Ovary (tissue), 7 donors: ENCODE measurements at regions not wholly inside any gene's neighbourhood (a gene's known extent, or its start where the extent isn't known, plus 50 kb on each side); places are given as distances from the start of the nearest gene placed in this dataset.

Experiments used
- DNase-seq, 5 donors: peaks; one replicate each; pipeline ENCODE4 v3.0.0-alpha.2; 2019 to 2020
- H3K27ac ChIP-seq, 2 donors: fragments of 200-600 bp; one replicate each; pipeline versions ENCODE4 v1.5.1 to v1.8.0; 2019 to 2022
- H3K27me3 ChIP-seq: fragments of 200-600 bp; one replicate; pipeline ENCODE4 v1.8.0; 2022
- H3K36me3 ChIP-seq: fragments of 200-600 bp; sonication (generic); one replicate; pipeline ENCODE4 v1.5.1; 2019
- H3K4me1 ChIP-seq: one replicate; pipeline ENCODE4 v1.8.1; 2013; ENCODE audit warnings: mild to moderate bottlenecking, moderate library complexity; ENCODE audit not compliant: insufficient read depth
- H3K4me3 ChIP-seq: fragments of 200-600 bp; sonication (generic); one replicate; pipeline ENCODE4 v1.5.1; 2017
- H3K9me3 ChIP-seq, 2 donors: fragments of 200-600 bp in 1 of 2; sonication (generic) in 1 of 2; one replicate each; pipeline versions ENCODE4 v1.5.1 to v1.8.1; 2013 to 2019; ENCODE audit warnings: mild to moderate bottlenecking in 1 of 2, moderate library complexity in 1 of 2
- CTCF ChIP-seq, 3 donors: fragments of 450-650 bp in 2 of 3; fragments of 200-600 bp in 1 of 3; IDR thresholded peaks; one replicate each; pipeline versions ENCODE4 v1.5.1 to v1.8.0; 2016 to 2022; ENCODE audit warnings: antibody characterized with exemption in 3 of 3, mild to moderate bottlenecking in 1 of 3
- EP300 ChIP-seq: sonication (generic); formaldehyde crosslinking; IDR thresholded peaks from one replicate; pipeline ENCODE4 v1.6.1; 2017; ENCODE audit warnings: antibody characterized with exemption
- POLR2A ChIP-seq: fragments of 450-650 bp; IDR thresholded peaks from one replicate; pipeline ENCODE4 v1.6.1; 2017; ENCODE audit warnings: antibody characterized with exemption, mild to moderate bottlenecking, moderate library complexity
- WGBS, 3 donors: extraction: QIAGEN DNeasy Blood & Tissue Kit in 1 of 3; methylation state at CpG; one replicate each; pipeline versions ENCODE4 v1.1.5 to v1.1.7; 2013 to 2017; 5-methylcytosine and 5-hydroxymethylcytosine counted together
- intact Hi-C, 4 donors: fragments of 100-400 bp; cut with DNase I; formaldehyde crosslinking; loops; one replicate each; pipeline versions ENCODE4 v1.11.0 to v1.15.1; 2022 to 2023
- donor health status: DM: no; HTN: no; CAD: no; lungs with moderate emphysema.
- donor health status: DM: no; HTN: no; CAD: no.
- donor health status: Bipolar disorder and iron deficiency.
- donor health status: DM: no; HTN: no; CAD: no.
- donor health status: DM: yes; HTN: yes; CAD: no.

- TF ChIP-seq CTCF (IDR thresholded peaks at IDR 0.05): no peak
- TF ChIP-seq EP300: no peak
- no peak for TF ChIP-seq POLR2A
- Histone ChIP-seq H3K4me3 (no peak overlapping the region), H3K27me3 (no peaks in the 10 kb centered on the region), H3K36me3 (no peaks in the 10 kb centered on the region), H3K9me3 (no peaks in the 10 kb centered on the region), H3K4me1 (no peaks in the 10 kb centered on the region), H3K27ac (no peak overlapping the region)
- 84 to 86% (median 84%) methylated on average over 6 of the region's 6 CpGs for WGBS, 3 donors
- intact Hi-C loops: no loop called here
- no peak for DNase-seq
These were observed 136.3 kb downstream of the RPIA start for GRCh38 chr2:88827821-88828220.

GRCh38 chr2:88828397-88829137, 137.1 kb downstream of the RPIA start:
- intact Hi-C loops: no loop called here
- no peaks in the 10 kb centered on the region for H3K36me3 ChIP-seq

GRCh38 chr2:88829607-88830463, 138.4 kb downstream of the RPIA start:
- no peak for DNase-seq
- no peak overlapping the region for H3K4me3 ChIP-seq
- no peaks in the 10 kb centered on the region for H3K36me3 ChIP-seq
- no peaks in the 10 kb centered on the region for H3K27me3 ChIP-seq
- WGBS, 3 donors: 44 to 54% (median 48%) methylated on average over 5 of the region's 5 CpGs
- TF ChIP-seq EP300 (no peak), CTCF (IDR thresholded peaks at IDR 0.05) (no peak), POLR2A (no peak)
- no peak overlapping the region for H3K27ac ChIP-seq
- intact Hi-C loops: no loop called here
- H3K9me3 ChIP-seq: no peaks in the 10 kb centered on the region
- H3K4me1 ChIP-seq: no peaks in the 10 kb centered on the region

More at GRCh38 chr2:88828397-88829137, 137.1 kb downstream of the RPIA start:
- 34 to 51% (median 49%) methylated on average over 13 of the region's 13 CpGs for WGBS, 3 donors
- Histone ChIP-seq H3K27ac (no peak overlapping the region), H3K9me3 (no peaks in the 10 kb centered on the region), H3K4me1 (no peaks in the 10 kb centered on the region), H3K4me3 (no peak overlapping the region), H3K27me3 (no peaks in the 10 kb centered on the region)
- TF ChIP-seq POLR2A (no peak), EP300 (no peak), CTCF (IDR thresholded peaks at IDR 0.05) (no peak)
- DNase-seq: no peak

- no peak for DNase-seq
- H3K36me3 ChIP-seq: no peaks in the 10 kb centered on the region
- H3K27me3 ChIP-seq: no peaks in the 10 kb centered on the region
- WGBS, 3 donors: 49 to 51% (median 51%) methylated on average over 6 of the region's 6 CpGs
- no peak for TF ChIP-seq EP300
- TF ChIP-seq POLR2A: no peak
- no peak for TF ChIP-seq CTCF (IDR thresholded peaks at IDR 0.05)
- intact Hi-C loops: no loop called here
- H3K9me3 ChIP-seq: no peaks in the 10 kb centered on the region
- H3K27ac ChIP-seq: no peak overlapping the region
- H3K4me1 ChIP-seq: no peaks in the 10 kb centered on the region
- no peak overlapping the region for H3K4me3 ChIP-seq
These were observed 139.8 kb downstream of the RPIA start for GRCh38 chr2:88831071-88831791.
